ENCODE measurements at regions not wholly inside any gene's neighbourhood (a gene's known extent, or its start where the extent isn't known, plus 50 kb on each side); places are given as distances from the start of the nearest gene placed in this dataset.

GRCh38 chr4:179976777-179977176 is 2266.4 kb upstream of the TENM3 start:
- 85% methylated on average over 7 of the region's 7 CpGs for WGBS
- Histone ChIP-seq H3K27ac (replicated peaks in 1 of 4) (no peak overlapping the region), H3K27me3 (no peaks in the 10 kb centered on the region), H3K36me3 (no peaks in the 10 kb centered on the region), H3K4me1 (no peaks in the 10 kb centered on the region), H3K9me3 (no peaks in the 10 kb centered on the region), H3K4me3 (no peak overlapping the region)
- TF ChIP-seq POLR2AphosphoS5 (IDR thresholded peaks at IDR 0.05) (no peak), EP300 (IDR thresholded peaks at IDR 0.05) (no peak), POLR2A (IDR thresholded peaks at IDR 0.05; ENCODE audit: low read depth) (no peak), CTCF (IDR thresholded peaks at IDR 0.05) (no peak)
- intact Hi-C loops (cut with DNase I): no loop called here
- DNase-seq (ENCODE audit: extremely low spot score): no peak

GRCh38 chr4:179977378-179977777 is 2265.8 kb upstream of the TENM3 start:
- intact Hi-C loops (cut with DNase I): no loop called here
- no peak overlapping the region for H3K4me3 ChIP-seq

GRCh38 chr4:179981161-179981560 is 2262.0 kb upstream of the TENM3 start:
- DNase-seq (ENCODE audit: extremely low spot score): no peak
- no peaks in the 10 kb centered on the region for H3K9me3 ChIP-seq
- TF ChIP-seq POLR2A (IDR thresholded peaks at IDR 0.05; ENCODE audit: low read depth): no peak
- TF ChIP-seq CTCF (IDR thresholded peaks at IDR 0.05): no peak
- TF ChIP-seq EP300 (IDR thresholded peaks at IDR 0.05): no peak
- no peak for TF ChIP-seq POLR2AphosphoS5 (IDR thresholded peaks at IDR 0.05)
- H3K36me3 ChIP-seq: no peaks in the 10 kb centered on the region
- H3K27ac ChIP-seq (replicated peaks in 1 of 4): no peak overlapping the region
- no peaks in the 10 kb centered on the region for H3K27me3 ChIP-seq
- H3K4me3 ChIP-seq: no peak overlapping the region
- intact Hi-C loops (cut with DNase I): no loop called here
- no peaks in the 10 kb centered on the region for H3K4me1 ChIP-seq

More at GRCh38 chr4:179977378-179977777, 2265.8 kb upstream of the TENM3 start:
- no peaks in the 10 kb centered on the region for H3K9me3 ChIP-seq
- DNase-seq (ENCODE audit: extremely low spot score): no peak
- TF ChIP-seq POLR2A (IDR thresholded peaks at IDR 0.05; ENCODE audit: low read depth) (no peak), EP300 (IDR thresholded peaks at IDR 0.05) (no peak), CTCF (IDR thresholded peaks at IDR 0.05) (no peak), POLR2AphosphoS5 (IDR thresholded peaks at IDR 0.05) (no peak)
- no peaks in the 10 kb centered on the region for H3K4me1 ChIP-seq
- H3K36me3 ChIP-seq: no peaks in the 10 kb centered on the region
- H3K27ac ChIP-seq (replicated peaks in 1 of 4): no peak overlapping the region
- H3K27me3 ChIP-seq: no peaks in the 10 kb centered on the region

GRCh38 chr4:179989975-179990374 is 2253.2 kb upstream of the TENM3 start:
- H3K27me3 ChIP-seq: no peaks in the 10 kb centered on the region
- no peak for DNase-seq (ENCODE audit: extremely low spot score)
- intact Hi-C loops (cut with DNase I): no loop called here
- H3K4me1 ChIP-seq: no peaks in the 10 kb centered on the region
- WGBS: 76% methylated on average over 4 of the region's 4 CpGs
- no peaks in the 10 kb centered on the region for H3K36me3 ChIP-seq
- TF ChIP-seq CTCF (IDR thresholded peaks at IDR 0.05) (no peak), EP300 (IDR thresholded peaks at IDR 0.05) (no peak), POLR2A (IDR thresholded peaks at IDR 0.05; ENCODE audit: low read depth) (no peak), POLR2AphosphoS5 (IDR thresholded peaks at IDR 0.05) (no peak)
- no peak overlapping the region for H3K27ac ChIP-seq (replicated peaks in 1 of 4)
- H3K4me3 ChIP-seq: no peak overlapping the region
- H3K9me3 ChIP-seq: no peaks in the 10 kb centered on the region

GRCh38 chr4:180009316-180009715 is 2233.9 kb upstream of the TENM3 start:
- Histone ChIP-seq H3K4me3 (no peak overlapping the region), H3K4me1 (no peaks in the 10 kb centered on the region), H3K9me3 (no peaks in the 10 kb centered on the region), H3K27me3 (no peaks in the 10 kb centered on the region), H3K36me3 (no peaks in the 10 kb centered on the region), H3K27ac (replicated peaks in 1 of 4) (no peak overlapping the region)
- 65% methylated on average over 2 of the region's 2 CpGs for WGBS
- TF ChIP-seq POLR2A (IDR thresholded peaks at IDR 0.05; ENCODE audit: low read depth) (no peak), CTCF (IDR thresholded peaks at IDR 0.05) (no peak), POLR2AphosphoS5 (IDR thresholded peaks at IDR 0.05) (no peak), EP300 (IDR thresholded peaks at IDR 0.05) (no peak)
- intact Hi-C loops (cut with DNase I): no loop called here
- no peak for DNase-seq (ENCODE audit: extremely low spot score)

Data from esophagus muscularis mucosa (tissue), 4 donors.